ENCODE measurements at regions not wholly inside any gene's neighbourhood (a gene's known extent, or its start where the extent isn't known, plus 50 kb on each side); places are given as distances from the start of the nearest gene placed in this dataset.

GRCh38 chr17:77779711-77780539 lies 178.6 kb upstream of the TNRC6C start:
- CTCF ChIA-PET = interaction anchor here (0.6 kb wide), 1 partner anchor 514 kb away, joined by 4 read pairs; no protein-coding TSS in a partner anchor
- Histone ChIP-seq H3K9me3 (ENCODE audit: control insufficient read depth, insufficient read depth, low read length) (no peaks in the 10 kb centered on the region), H3K4me3 (ENCODE audit: low read depth, low read length) (no peak overlapping the region), H3K27me3 (ENCODE audit: control insufficient read depth, insufficient read depth, low read length) (peaks cover 35% of the 10 kb centered on the region), H3K27ac (ENCODE audit: low read depth, low read length) (no peak overlapping the region)
- POLR2A ChIA-PET = interaction anchor here (0.7 kb wide), 1 partner anchor 178 kb away, joined by 3 read pairs; the partner anchor contains the start of gene TNRC6C
- no peak for DNase-seq (ENCODE audit: low read depth, low spot score)
- TF ChIP-seq CTCF (IDR thresholded peaks at IDR 0.05; ENCODE audit: low read depth, low read length) = no peak

GRCh38 chr17:77781536-77781935 lies 177.0 kb upstream of the TNRC6C start:
- ChIA-PET CTCF (no interaction called here), POLR2A (no interaction called here)
- no peaks in the 10 kb centered on the region; the same call in 1 of the 2 replicates for H3K9me3 ChIP-seq (ENCODE audit: control insufficient read depth, insufficient read depth, low read length)
- H3K27ac ChIP-seq (ENCODE audit: low read depth, low read length) = no peak overlapping the region
- no peak for DNase-seq (ENCODE audit: low read depth, low spot score)
- H3K27me3 ChIP-seq (ENCODE audit: control insufficient read depth, insufficient read depth, low read length) = peaks cover 44% of the 10 kb centered on the region
- H3K4me3 ChIP-seq (ENCODE audit: low read depth, low read length) = no peak overlapping the region
- TF ChIP-seq CTCF (IDR thresholded peaks at IDR 0.05; ENCODE audit: low read depth, low read length) = no peak

- ChIA-PET POLR2A (no interaction called here), CTCF (no interaction called here)
- H3K4me3 ChIP-seq (ENCODE audit: low read depth, low read length) = no peak overlapping the region
- H3K27ac ChIP-seq (ENCODE audit: low read depth, low read length) = no peak overlapping the region
- TF ChIP-seq CTCF (IDR thresholded peaks at IDR 0.05; ENCODE audit: low read depth, low read length) = no peak
- DNase-seq (ENCODE audit: low read depth, low spot score) = no peak
- H3K27me3 ChIP-seq (ENCODE audit: control insufficient read depth, insufficient read depth, low read length) = peaks cover 45% of the 10 kb centered on the region
- no peaks in the 10 kb centered on the region; the same call in 1 of the 2 replicates for H3K9me3 ChIP-seq (ENCODE audit: control insufficient read depth, insufficient read depth, low read length)
These were observed 176.3 kb upstream of the TNRC6C start for GRCh38 chr17:77782201-77782600.

- peaks cover 49% of the 10 kb centered on the region for H3K27me3 ChIP-seq (ENCODE audit: control insufficient read depth, insufficient read depth, low read length)
These were observed 175.9 kb upstream of the TNRC6C start for GRCh38 chr17:77782611-77783010.

More at GRCh38 chr17:77782611-77783010, 175.9 kb upstream of the TNRC6C start:
- ChIA-PET POLR2A (no interaction called here), CTCF (no interaction called here)
- H3K4me3 ChIP-seq (ENCODE audit: low read depth, low read length) = no peak overlapping the region
- DNase-seq (ENCODE audit: low read depth, low spot score) = no peak
- H3K9me3 ChIP-seq (ENCODE audit: control insufficient read depth, insufficient read depth, low read length) = no peaks in the 10 kb centered on the region; the same call in 1 of the 2 replicates
- no peak overlapping the region for H3K27ac ChIP-seq (ENCODE audit: low read depth, low read length)
- no peak for TF ChIP-seq CTCF (IDR thresholded peaks at IDR 0.05; ENCODE audit: low read depth, low read length)
